Esophagus squamous epithelium (tissue), 4 donors: ENCODE measurements at regions not wholly inside any gene's neighbourhood (a gene's known extent, or its start where the extent isn't known, plus 50 kb on each side); places are given as distances from the start of the nearest gene placed in this dataset.
"Not testable (repeated sequence)": the region's sequence is repeated elsewhere in the genome, so short reads cannot be mapped to it uniquely, and the experiment has no call there.

Source experiments
- POLR2A ChIP-seq, 4 donors: fragments of 450-650 bp; IDR thresholded peaks; one replicate each; pipeline ENCODE4 v1.6.1; 2017; ENCODE audit warnings: antibody characterized with exemption in 4 of 4, mild to moderate bottlenecking in 4 of 4, moderate library complexity in 3 of 4
- TF ChIP-seq, protein P1 (sequence below), 6 experiments: fragments of 450-650 bp in 4 of 6; fragments of 200-600 bp in 2 of 6; sonication (generic) in 2 of 6; IDR thresholded peaks; one replicate each; pipeline ENCODE4 v1.5.1; 2016 to 2019; ENCODE audit warnings: antibody characterized with exemption in 6 of 6, mild to moderate bottlenecking in 4 of 6, moderate library complexity in 4 of 6

- TF ChIP-seq, protein P1, sequence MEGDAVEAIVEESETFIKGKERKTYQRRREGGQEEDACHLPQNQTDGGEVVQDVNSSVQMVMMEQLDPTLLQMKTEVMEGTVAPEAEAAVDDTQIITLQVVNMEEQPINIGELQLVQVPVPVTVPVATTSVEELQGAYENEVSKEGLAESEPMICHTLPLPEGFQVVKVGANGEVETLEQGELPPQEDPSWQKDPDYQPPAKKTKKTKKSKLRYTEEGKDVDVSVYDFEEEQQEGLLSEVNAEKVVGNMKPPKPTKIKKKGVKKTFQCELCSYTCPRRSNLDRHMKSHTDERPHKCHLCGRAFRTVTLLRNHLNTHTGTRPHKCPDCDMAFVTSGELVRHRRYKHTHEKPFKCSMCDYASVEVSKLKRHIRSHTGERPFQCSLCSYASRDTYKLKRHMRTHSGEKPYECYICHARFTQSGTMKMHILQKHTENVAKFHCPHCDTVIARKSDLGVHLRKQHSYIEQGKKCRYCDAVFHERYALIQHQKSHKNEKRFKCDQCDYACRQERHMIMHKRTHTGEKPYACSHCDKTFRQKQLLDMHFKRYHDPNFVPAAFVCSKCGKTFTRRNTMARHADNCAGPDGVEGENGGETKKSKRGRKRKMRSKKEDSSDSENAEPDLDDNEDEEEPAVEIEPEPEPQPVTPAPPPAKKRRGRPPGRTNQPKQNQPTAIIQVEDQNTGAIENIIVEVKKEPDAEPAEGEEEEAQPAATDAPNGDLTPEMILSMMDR (IDR thresholded peaks at IDR 0.05): not testable (repeated sequence)
- not testable (repeated sequence) for TF ChIP-seq POLR2A (IDR thresholded peaks at IDR 0.05)
Measured at GRCh38 chr12:88667615-88668014, 87.3 kb upstream of the KITLG start.
